Bone marrow (tissue), 2 donors: ENCODE measurements at regions not wholly inside any gene's neighbourhood (a gene's known extent, or its start where the extent isn't known, plus 50 kb on each side); places are given as distances from the start of the nearest gene placed in this dataset.
"Not testable (repeated sequence)": the region's sequence is repeated elsewhere in the genome, so short reads cannot be mapped to it uniquely, and the experiment has no call there.

Experiments used
- DNase-seq, 2 donors: peaks; one replicate each; lab custom pipeline; 2025; lab: John Stamatoyannopoulos, UW

GRCh38 chr18:961644-962355 lies 57.1 kb downstream of the ADCYAP1 start:
- peak in 1 of 2 donors; percentile 64 for DNase-seq

GRCh38 chr18:963276-963675 lies 58.6 kb downstream of the ADCYAP1 start:
- no peak for DNase-seq

GRCh38 chr18:965921-966758 lies 61.5 kb downstream of the ADCYAP1 start:
- DNase-seq = no peak

- no peak for DNase-seq
Measured at GRCh38 chr18:966759-967576, 62.3 kb downstream of the ADCYAP1 start.

- DNase-seq = not testable (repeated sequence)
Measured at GRCh38 chr18:968910-969309, 64.2 kb downstream of the ADCYAP1 start.

GRCh38 chr18:969311-969710 lies 64.6 kb downstream of the ADCYAP1 start:
- not testable (repeated sequence) for DNase-seq

GRCh38 chr18:974606-975005 lies 69.9 kb downstream of the ADCYAP1 start:
- DNase-seq = not testable (repeated sequence)

GRCh38 chr18:976393-977128 lies 71.9 kb downstream of the ADCYAP1 start:
- DNase-seq = not testable (repeated sequence)

GRCh38 chr18:977327-977726 lies 72.7 kb downstream of the ADCYAP1 start:
- DNase-seq = not testable (repeated sequence)

GRCh38 chr18:977732-978131 lies 73.1 kb downstream of the ADCYAP1 start:
- not testable (repeated sequence) for DNase-seq

- DNase-seq = no peak
Measured at GRCh38 chr18:980586-980985, 75.9 kb downstream of the ADCYAP1 start.

GRCh38 chr18:984004-984403 lies 79.3 kb downstream of the ADCYAP1 start:
- DNase-seq = no peak

- DNase-seq = no peak
Measured at GRCh38 chr18:985212-985661, 80.6 kb downstream of the ADCYAP1 start.

GRCh38 chr18:986051-986450 lies 81.4 kb downstream of the ADCYAP1 start:
- no peak for DNase-seq

GRCh38 chr18:986552-986951 lies 81.9 kb downstream of the ADCYAP1 start:
- no peak for DNase-seq

GRCh38 chr18:987325-988186 lies 82.9 kb downstream of the ADCYAP1 start:
- no peak for DNase-seq

- DNase-seq = no peak
Measured at GRCh38 chr18:989425-989824, 84.8 kb downstream of the ADCYAP1 start.

- DNase-seq = no peak
Measured at GRCh38 chr18:990197-990596, 85.5 kb downstream of the ADCYAP1 start.

GRCh38 chr18:991441-991840 lies 86.8 kb downstream of the ADCYAP1 start:
- DNase-seq = no peak

GRCh38 chr18:993560-993959 lies 88.9 kb downstream of the ADCYAP1 start:
- no peak for DNase-seq

- DNase-seq = no peak
Measured at GRCh38 chr18:995629-996028, 91.0 kb downstream of the ADCYAP1 start.
